H9 (cell line): ENCODE measurements at regions not wholly inside any gene's neighbourhood (a gene's known extent, or its start where the extent isn't known, plus 50 kb on each side); places are given as distances from the start of the nearest gene placed in this dataset.
"Not testable (repeated sequence)": the region's sequence is repeated elsewhere in the genome, so short reads cannot be mapped to it uniquely, and the experiment has no call there.

Source experiments
- DNase-seq: peaks from one replicate; pipeline ENCODE4 v3.0.0-alpha.2; 2017
- H2AFZ ChIP-seq: one replicate; pipeline ENCODE4 v1.6.1; 2013; ENCODE audit warnings: mild to moderate bottlenecking, low read length, control low read depth, moderate library complexity
- H2AK5ac ChIP-seq: 2 replicates; pipeline ENCODE4 v1.6.1; 2013; ENCODE audit warnings: low read length, control low read depth, mixed read lengths; ENCODE audit not compliant: insufficient read length
- H2BK120ac ChIP-seq: one replicate; pipeline ENCODE4 v1.6.1; 2013; ENCODE audit warnings: low read depth, mild to moderate bottlenecking, low read length, control low read depth, inconsistent platforms; ENCODE audit not compliant: poor library complexity, severe bottlenecking
- H2BK12ac ChIP-seq: 2 replicates; pipeline ENCODE4 v1.6.1; 2013; ENCODE audit warnings: low read length, control low read depth, mixed read lengths, low read depth; ENCODE audit not compliant: insufficient read length
- H2BK15ac ChIP-seq: 2 replicates; pipeline ENCODE4 v1.6.1; 2013; ENCODE audit warnings: low read depth, low read length, control low read depth
- H2BK20ac ChIP-seq: one replicate; pipeline ENCODE4 v1.6.1; 2013; ENCODE audit warnings: low read depth, mild to moderate bottlenecking, low read length, control low read depth, inconsistent platforms; ENCODE audit not compliant: poor library complexity, severe bottlenecking
- H2BK5ac ChIP-seq: 2 replicates; pipeline ENCODE4 v1.6.1; 2013; ENCODE audit warnings: low read length, control low read depth, mixed read lengths; ENCODE audit not compliant: insufficient read length
- H3K14ac ChIP-seq: 2 replicates; pipeline ENCODE4 v1.6.1; 2013; ENCODE audit warnings: low read length, control low read depth; ENCODE audit not compliant: insufficient read depth
- H3K18ac ChIP-seq: 2 replicates; pipeline ENCODE4 v1.6.1; 2013; ENCODE audit warnings: low read depth, mild to moderate bottlenecking, mixed read lengths, low read length, control low read depth; ENCODE audit not compliant: insufficient read length
- H3K23ac ChIP-seq: 2 replicates; pipeline ENCODE4 v1.6.1; 2013; ENCODE audit warnings: low read length, control low read depth, mixed read lengths, low read depth; ENCODE audit not compliant: insufficient read length
- H3K23me2 ChIP-seq: 2 replicates; pipeline ENCODE4 v1.6.1; 2013; ENCODE audit warnings: low read depth, mild to moderate bottlenecking, mixed read lengths, low read length, control low read depth; ENCODE audit not compliant: insufficient read length, poor library complexity, severe bottlenecking
- H3K27ac ChIP-seq: 2 replicates; pipeline ENCODE4 v1.5.1; 2013; ENCODE audit warnings: low read length, control low read depth, mixed read lengths, low read depth; ENCODE audit not compliant: insufficient read length
- H3K27me3 ChIP-seq: 2 replicates; pipeline ENCODE4 v1.6.1; 2013; ENCODE audit warnings: low read length, control low read depth, inconsistent platforms; ENCODE audit not compliant: insufficient read depth
- H3K4ac ChIP-seq: 2 replicates; pipeline ENCODE4 v1.6.1; 2013; ENCODE audit warnings: low read depth, mild to moderate bottlenecking, control low read depth, inconsistent platforms, low read length, moderate library complexity
- H3K4me1 ChIP-seq: 2 replicates; pipeline ENCODE4 v1.6.1; 2013; ENCODE audit warnings: low read length, control low read depth, inconsistent platforms; ENCODE audit not compliant: insufficient read depth
- H3K4me2 ChIP-seq: 2 replicates; pipeline ENCODE4 v1.6.1; 2013; ENCODE audit warnings: low read length, control low read depth, mixed read lengths; ENCODE audit not compliant: insufficient read length, insufficient read depth
- H3K56ac ChIP-seq: 2 replicates; pipeline ENCODE4 v1.6.1; 2013; ENCODE audit warnings: low read depth, mild to moderate bottlenecking, mixed read lengths, low read length, control low read depth; ENCODE audit not compliant: insufficient read length
- H3K79me1 ChIP-seq: 2 replicates; pipeline ENCODE4 v1.6.1; 2013; ENCODE audit warnings: low read depth, mild to moderate bottlenecking, moderate library complexity, low read length, control low read depth, inconsistent platforms; ENCODE audit not compliant: insufficient read depth, poor library complexity, severe bottlenecking
- H3K79me2 ChIP-seq: 2 replicates; pipeline ENCODE4 v1.6.1; 2013; ENCODE audit warnings: low read length, control low read depth, inconsistent platforms; ENCODE audit not compliant: insufficient read depth
- H3K9ac ChIP-seq: 2 replicates; pipeline ENCODE4 v1.6.1; 2013; ENCODE audit warnings: low read length, control low read depth, mixed read lengths; ENCODE audit not compliant: insufficient read length; ENCODE audit errors: extremely low read depth
- H3K9me3 ChIP-seq: one replicate; pipeline ENCODE4 v1.6.1; 2013; ENCODE audit warnings: low read depth, low read length, inconsistent platforms; ENCODE audit not compliant: control insufficient read depth
- H3T11ph ChIP-seq: one replicate; pipeline ENCODE4 v1.6.1; 2013; ENCODE audit warnings: mild to moderate bottlenecking, low read length, control low read depth, inconsistent platforms
- H4K20me1 ChIP-seq: one replicate; pipeline ENCODE4 v1.6.1; 2013; ENCODE audit not compliant: control insufficient read depth, insufficient read length, insufficient read depth
- H4K5ac ChIP-seq: 2 replicates; pipeline ENCODE4 v1.6.1; 2013; ENCODE audit warnings: low read depth, mild to moderate bottlenecking, mixed read lengths, low read length, control low read depth; ENCODE audit not compliant: insufficient read length
- H4K8ac ChIP-seq: replicated peaks from 2 replicates; pipeline ENCODE4 v1.6.1; 2013; ENCODE audit warnings: low read length, control low read depth, mixed read lengths, low read depth; ENCODE audit not compliant: insufficient read length
- H4K91ac ChIP-seq: 2 replicates; pipeline ENCODE4 v1.6.1; 2013; ENCODE audit warnings: low read depth, mild to moderate bottlenecking, moderate library complexity, mixed read lengths, low read length, control low read depth; ENCODE audit not compliant: insufficient read length
- H3K27ac Mint-ChIP-seq, 3 experiments: 2 replicates in 2 of 3; 3 replicates in 1 of 3; pipeline ENCODE4 v1.8.0; 2020 to 2021; ENCODE audit warnings: mixed read lengths in 3 of 3, mild to moderate bottlenecking in 1 of 3, moderate library complexity in 1 of 3
- H3K27me3 Mint-ChIP-seq: 2 replicates; pipeline ENCODE4 v1.8.0; 2021; ENCODE audit warnings: low read depth, mild to moderate bottlenecking, moderate library complexity, mixed read lengths
- H3K36me3 Mint-ChIP-seq, 3 experiments: 2 replicates in 2 of 3; 3 replicates in 1 of 3; pipeline ENCODE4 v1.8.0; 2020 to 2021; ENCODE audit warnings: low read depth in 3 of 3, mixed read lengths in 3 of 3; ENCODE audit not compliant: insufficient read depth in 1 of 3
- H3K4me1 Mint-ChIP-seq, 2 experiments: 2 replicates each; pipeline ENCODE4 v1.8.0; 2020; ENCODE audit warnings: mixed read lengths in 2 of 2
- H3K4me3 Mint-ChIP-seq, 2 experiments: 2 replicates in 1 of 2; 3 replicates in 1 of 2; pipeline ENCODE4 v1.8.0; 2020 to 2021; ENCODE audit warnings: mild to moderate bottlenecking in 2 of 2, mixed read lengths in 2 of 2, moderate library complexity in 1 of 2
- H3K9me3 Mint-ChIP-seq, 2 experiments: 2 replicates in 1 of 2; 3 replicates in 1 of 2; pipeline ENCODE4 v1.8.0; 2020; ENCODE audit warnings: mild to moderate bottlenecking in 2 of 2, mixed read lengths in 2 of 2, moderate library complexity in 1 of 2
- WGBS: extraction: QIAGEN DNeasy Blood & Tissue Kit; methylation state at CpG from one replicate; pipeline ENCODE4 v1.1.7; 2013; ENCODE audit warnings: missing lambda C conversion rate, low lambda C conversion rate, mixed read lengths; ENCODE audit not compliant: insufficient read length; ENCODE audit errors: extremely low coverage; 5-methylcytosine and 5-hydroxymethylcytosine counted together
- TF ChIP-seq, protein P1 (sequence below): fragments of 200-600 bp; sonication (generic); conservative IDR thresholded peaks from 3 replicates; pipeline ENCODE4 v1.8.0; 2021; ENCODE audit warnings: antibody characterized with exemption, mild to moderate bottlenecking

DNA sequence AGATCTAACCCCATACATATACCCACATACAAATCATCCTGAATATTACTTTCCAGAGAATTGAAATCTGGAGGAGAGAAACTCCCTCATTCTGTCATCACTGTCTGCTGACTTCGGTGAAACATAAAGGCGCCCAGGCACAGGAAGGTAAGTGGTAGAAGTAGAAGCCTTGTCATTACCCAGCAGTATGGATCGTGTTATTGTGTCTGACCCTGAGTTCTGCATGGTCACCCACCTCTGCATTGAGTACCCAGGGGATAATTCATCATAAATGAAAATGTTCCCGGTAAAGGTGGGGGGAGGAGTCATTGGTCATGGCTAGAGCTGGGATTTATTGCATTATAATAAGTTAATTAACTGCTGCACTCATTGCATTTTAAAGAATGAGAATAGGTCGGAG lies 342.6 kb upstream of the PKN2 start:
- peaks cover 3 to 5% of the 10 kb centered on the region in 2 experiments for H3K4me1 Mint-ChIP-seq
- Histone ChIP-seq H2AFZ (no peak overlapping the region), H4K8ac (no peak overlapping the region), H4K91ac (no peak overlapping the region), H2BK20ac (no peak overlapping the region), H3K23ac (no peak overlapping the region), H3K79me1 (no peaks in the 10 kb centered on the region), H3K9ac (no peak overlapping the region), H3K9me3 (no peaks in the 10 kb centered on the region), H2AK5ac (no peak overlapping the region), H2BK15ac (no peak overlapping the region), H3K27ac (no peak overlapping the region), H4K5ac (no peak overlapping the region), H3K23me2 (no peaks in the 10 kb centered on the region), H2BK5ac (no peak overlapping the region), H3K4me2 (no peak overlapping the region), H3K4ac (no peak overlapping the region), H3K18ac (no peak overlapping the region), H2BK12ac (no peak overlapping the region), H4K20me1 (no peaks in the 10 kb centered on the region), H3K79me2 (no peaks in the 10 kb centered on the region), H3K27me3 (no peaks in the 10 kb centered on the region), H3K14ac (no peak overlapping the region), H2BK120ac (no peak overlapping the region), H3T11ph (no peak overlapping the region), H3K4me1 (no peaks in the 10 kb centered on the region), H3K56ac (no peak overlapping the region)
- H3K4me3 Mint-ChIP-seq, result no peak overlapping the region
- H3K9me3 Mint-ChIP-seq, result peaks cover 0 to 7% of the 10 kb centered on the region in 2 experiments; a peak in 3 of 5 replicates
- TF ChIP-seq, protein P1, sequence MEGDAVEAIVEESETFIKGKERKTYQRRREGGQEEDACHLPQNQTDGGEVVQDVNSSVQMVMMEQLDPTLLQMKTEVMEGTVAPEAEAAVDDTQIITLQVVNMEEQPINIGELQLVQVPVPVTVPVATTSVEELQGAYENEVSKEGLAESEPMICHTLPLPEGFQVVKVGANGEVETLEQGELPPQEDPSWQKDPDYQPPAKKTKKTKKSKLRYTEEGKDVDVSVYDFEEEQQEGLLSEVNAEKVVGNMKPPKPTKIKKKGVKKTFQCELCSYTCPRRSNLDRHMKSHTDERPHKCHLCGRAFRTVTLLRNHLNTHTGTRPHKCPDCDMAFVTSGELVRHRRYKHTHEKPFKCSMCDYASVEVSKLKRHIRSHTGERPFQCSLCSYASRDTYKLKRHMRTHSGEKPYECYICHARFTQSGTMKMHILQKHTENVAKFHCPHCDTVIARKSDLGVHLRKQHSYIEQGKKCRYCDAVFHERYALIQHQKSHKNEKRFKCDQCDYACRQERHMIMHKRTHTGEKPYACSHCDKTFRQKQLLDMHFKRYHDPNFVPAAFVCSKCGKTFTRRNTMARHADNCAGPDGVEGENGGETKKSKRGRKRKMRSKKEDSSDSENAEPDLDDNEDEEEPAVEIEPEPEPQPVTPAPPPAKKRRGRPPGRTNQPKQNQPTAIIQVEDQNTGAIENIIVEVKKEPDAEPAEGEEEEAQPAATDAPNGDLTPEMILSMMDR, result no peak
- H3K36me3 Mint-ChIP-seq, result peaks cover 0 to 10% (median 2%) of the 10 kb centered on the region in 3 experiments; a peak in 5 of 7 replicates
- WGBS, result no CpG with 5 or more reads among the region's 5 CpGs
- no peaks in the 10 kb centered on the region for H3K27me3 Mint-ChIP-seq
- no peak for DNase-seq
- H3K27ac Mint-ChIP-seq, result peak overlapping the region in 1 of 3 experiments; percentile 73; a peak in 1 of 7 replicates

DNA sequence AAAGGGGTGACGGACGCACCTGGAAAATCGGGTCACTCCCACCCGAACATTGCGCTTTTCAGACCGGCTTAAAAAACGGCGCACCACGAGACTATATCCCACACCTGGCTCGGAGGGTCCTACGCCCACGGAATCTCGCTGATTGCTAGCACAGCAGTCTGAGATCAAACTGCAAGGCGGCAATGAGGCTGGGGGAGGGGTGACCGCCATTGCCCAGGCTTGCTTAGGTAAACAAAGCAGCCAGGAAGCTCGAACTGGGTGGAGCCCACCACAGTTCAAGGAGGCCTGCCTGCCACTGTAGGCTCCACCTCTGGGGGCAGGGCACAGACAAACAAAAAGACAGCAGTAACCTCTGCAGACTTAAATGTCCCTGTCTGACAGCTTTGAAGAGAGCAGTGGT lies 342.0 kb upstream of the PKN2 start:
- H3K79me1 ChIP-seq, H3K23me2 ChIP-seq, H2BK12ac ChIP-seq, H3K27me3 ChIP-seq, H4K20me1 ChIP-seq, H2BK5ac ChIP-seq, H3K4me3 Mint-ChIP-seq, H3K4me1 ChIP-seq, H3K23ac ChIP-seq, H3K4ac ChIP-seq, H3K14ac ChIP-seq, DNase-seq, H3K4me1 Mint-ChIP-seq, H2BK120ac ChIP-seq, H3K9ac ChIP-seq, H4K91ac ChIP-seq, H3K27ac Mint-ChIP-seq, H2BK15ac ChIP-seq, H4K5ac ChIP-seq, H3K9me3 Mint-ChIP-seq, H3K18ac ChIP-seq, H3K79me2 ChIP-seq, H3K4me2 ChIP-seq, H2AFZ ChIP-seq, H3K56ac ChIP-seq, H3K9me3 ChIP-seq, H4K8ac ChIP-seq, H3T11ph ChIP-seq, H2BK20ac ChIP-seq, H3K27me3 Mint-ChIP-seq, H2AK5ac ChIP-seq, H3K27ac ChIP-seq: not testable (repeated sequence)
- WGBS, result no CpG with 5 or more reads among the region's 16 CpGs
- H3K36me3 Mint-ChIP-seq, result peaks cover 0 to 10% (median 2%) of the 10 kb centered on the region in 3 experiments; a peak in 5 of 7 replicates
